CD4-positive, alpha-beta T cell (primary cell): ENCODE measurements at regions not wholly inside any gene's neighbourhood (a gene's known extent, or its start where the extent isn't known, plus 50 kb on each side); places are given as distances from the start of the nearest gene placed in this dataset.
"Not testable (repeated sequence)": the region's sequence is repeated elsewhere in the genome, so short reads cannot be mapped to it uniquely, and the experiment has no call there.

Experiments used
- ATAC-seq: fragments of 200-7000 bp; cut with Tn5 transposase; one replicate; pipeline ENCODE4 v1.10.0; 2022; ENCODE audit warnings: mild to moderate bottlenecking; ENCODE audit not compliant: poor library complexity
- CTCF ChIA-PET: fragments of 350-600 bp; sonication (Branson Sonifier 250); formaldehyde crosslinking; loops from one replicate; lab custom pipeline; 2021; ENCODE audit warnings: antibody characterized with exemption, inconsistent platforms; lab: Charles Lee
- POLR2A ChIA-PET: fragments of 350-600 bp; sonication (Branson Sonifier 250); formaldehyde crosslinking; loops from one replicate; lab custom pipeline; 2021; ENCODE audit warnings: antibody characterized with exemption, inconsistent platforms; lab: Charles Lee
- DNase-seq, 14 experiments: peaks; one replicate each; pipeline ENCODE4 v3.0.0-alpha.2; 2013 to 2020; ENCODE audit warnings: mixed read lengths in 2 of 14
- H3K27ac ChIP-seq, 2 donors: one replicate each; pipeline versions ENCODE4 v1.5.1 to v1.7.0; 2013; ENCODE audit warnings: low read length in 2 of 2, low read depth in 1 of 2, mild to moderate bottlenecking in 1 of 2
- H3K27me3 ChIP-seq, 2 experiments: 1 replicate in 1 of 2; 2 replicates in 1 of 2; pipeline versions ENCODE4 v1.6.1 to v1.7.0; 2013; ENCODE audit warnings: low read length in 2 of 2, control low read depth in 1 of 2, mild to moderate bottlenecking in 1 of 2, moderate library complexity in 1 of 2; ENCODE audit not compliant: insufficient read depth in 2 of 2, control insufficient read depth in 1 of 2
- H3K36me3 ChIP-seq: one replicate; pipeline ENCODE4 v1.6.1; 2013; ENCODE audit warnings: low read length, control low read depth; ENCODE audit not compliant: insufficient read depth
- H3K4me1 ChIP-seq: one replicate; pipeline ENCODE4 v1.6.1; 2013; ENCODE audit warnings: low read length, control low read depth; ENCODE audit not compliant: insufficient read depth
- H3K4me3 ChIP-seq: one replicate; pipeline ENCODE4 v1.5.1; 2013; ENCODE audit warnings: mild to moderate bottlenecking, low read length, moderate library complexity
- H3K9me3 ChIP-seq, 2 experiments: 1 replicate in 1 of 2; 2 replicates in 1 of 2; pipeline versions ENCODE4 v1.6.1 to v1.7.0; 2013; ENCODE audit warnings: low read length in 2 of 2, mild to moderate bottlenecking in 2 of 2, control low read depth in 1 of 2, moderate library complexity in 1 of 2; ENCODE audit not compliant: control insufficient read depth in 1 of 2, insufficient read depth in 1 of 2
- H3K27ac Mint-ChIP-seq: one replicate; pipeline ENCODE4 v1.8.0; 2020; ENCODE audit warnings: mixed read lengths
- H3K27me3 Mint-ChIP-seq: one replicate; pipeline ENCODE4 v1.8.0; 2021; ENCODE audit warnings: mixed read lengths
- H3K36me3 Mint-ChIP-seq: one replicate; pipeline ENCODE4 v1.8.0; 2021; ENCODE audit warnings: low read depth, mixed read lengths
- H3K4me1 Mint-ChIP-seq: one replicate; pipeline ENCODE4 v1.8.0; 2021; ENCODE audit warnings: low read depth, mixed read lengths
- H3K4me3 Mint-ChIP-seq: one replicate; pipeline ENCODE4 v1.8.0; 2020; ENCODE audit warnings: mild to moderate bottlenecking, mixed read lengths
- H3K9me3 Mint-ChIP-seq: one replicate; pipeline ENCODE4 v1.8.0; 2020; ENCODE audit warnings: mixed read lengths
- intact Hi-C, 2 experiments: fragments of 100-400 bp; cut with DNase I in 1 of 2; cut with micrococcal nuclease in 1 of 2; formaldehyde crosslinking; loops; one replicate each; pipeline versions ENCODE4 v1.15.1 to v1.9.0; 2023 to 2025; cut with DNase I, micrococcal nuclease

DNA sequence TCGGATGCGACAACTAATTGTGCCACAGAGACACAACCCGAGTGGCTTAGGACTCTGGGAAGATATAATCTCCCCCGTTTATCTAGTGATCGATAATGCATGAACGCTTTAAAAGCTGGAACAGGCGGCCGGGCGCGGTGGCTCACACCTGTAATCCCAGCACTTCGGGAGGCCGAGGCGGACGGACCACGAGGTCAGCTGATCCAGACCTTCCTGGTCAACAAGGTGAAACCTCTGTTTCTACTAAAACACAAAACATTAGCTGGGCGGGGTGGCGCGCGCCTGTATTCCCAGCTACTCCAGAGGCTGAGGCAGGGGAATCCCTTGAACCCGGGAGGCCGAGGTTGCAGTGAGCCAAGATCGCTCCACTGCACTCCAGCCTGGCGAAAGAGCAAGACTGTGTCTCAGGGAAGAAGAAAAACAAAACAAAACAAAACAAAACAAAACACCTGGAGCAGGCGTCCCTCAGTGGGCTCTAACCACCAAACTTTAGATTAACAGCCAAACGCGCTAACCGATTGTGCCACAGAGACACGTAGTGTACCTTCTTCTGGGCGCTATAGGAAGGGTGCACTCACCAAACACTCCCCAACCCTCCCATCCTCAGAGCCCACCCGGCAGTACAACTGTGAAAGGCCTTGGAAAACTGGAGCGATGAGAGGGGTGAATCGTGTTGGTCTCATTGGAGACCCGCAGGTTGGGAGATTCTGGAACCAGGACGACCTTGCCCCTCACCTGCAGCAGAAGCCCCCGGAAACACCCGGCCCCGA is 53.3 kb upstream of the PPIAL4F start:
- H3K27ac Mint-ChIP-seq, H3K27me3 Mint-ChIP-seq, intact Hi-C loops, H3K27ac ChIP-seq, H3K36me3 Mint-ChIP-seq, H3K36me3 ChIP-seq, ATAC-seq, H3K4me1 ChIP-seq, DNase-seq, H3K27me3 ChIP-seq, H3K4me3 Mint-ChIP-seq, H3K9me3 Mint-ChIP-seq, CTCF ChIA-PET, H3K9me3 ChIP-seq, H3K4me3 ChIP-seq, POLR2A ChIA-PET, H3K4me1 Mint-ChIP-seq: not testable (repeated sequence)
